ENCODE measurements at regions not wholly inside any gene's neighbourhood (a gene's known extent, or its start where the extent isn't known, plus 50 kb on each side); places are given as distances from the start of the nearest gene placed in this dataset.
"Not testable (repeated sequence)": the region's sequence is repeated elsewhere in the genome, so short reads cannot be mapped to it uniquely, and the experiment has no call there.

GRCh38 chr19:31445406-31445805 is 96.2 kb upstream of the TSHZ3 start:
- no peak for DNase-seq (ENCODE audit: low read depth in 3 of 3)

- no peak for DNase-seq (ENCODE audit: low read depth in 3 of 3)
Observed at GRCh38 chr19:31448221-31448657, 99.0 kb upstream of the TSHZ3 start.

GRCh38 chr19:31449379-31449778 is 100.1 kb upstream of the TSHZ3 start:
- DNase-seq (ENCODE audit: low read depth in 3 of 3) = no peak

GRCh38 chr19:31450696-31451095 is 101.5 kb upstream of the TSHZ3 start:
- DNase-seq (ENCODE audit: low read depth in 3 of 3) = no peak

GRCh38 chr19:31451686-31452330 is 102.6 kb upstream of the TSHZ3 start:
- no peak for DNase-seq (ENCODE audit: low read depth in 3 of 3)

GRCh38 chr19:31459430-31459829 is 110.2 kb upstream of the TSHZ3 start:
- DNase-seq (ENCODE audit: low read depth in 3 of 3) = no peak

- DNase-seq (ENCODE audit: low read depth in 3 of 3) = no peak
Observed at GRCh38 chr19:31461814-31462539, 112.7 kb upstream of the TSHZ3 start.

- no peak for DNase-seq (ENCODE audit: low read depth in 3 of 3)
Observed at GRCh38 chr19:31470229-31470939, 121.1 kb upstream of the TSHZ3 start.

GRCh38 chr19:31470952-31471351 is 121.7 kb upstream of the TSHZ3 start:
- DNase-seq (ENCODE audit: low read depth in 3 of 3) = no peak

- no peak for DNase-seq (ENCODE audit: low read depth in 3 of 3)
Observed at GRCh38 chr19:31478241-31478640, 129.0 kb upstream of the TSHZ3 start.

- no peak for DNase-seq (ENCODE audit: low read depth in 3 of 3)
Observed at GRCh38 chr19:31483226-31483857, 134.1 kb upstream of the TSHZ3 start.

GRCh38 chr19:31484858-31485410 is 135.7 kb upstream of the TSHZ3 start:
- not testable (repeated sequence) for DNase-seq (ENCODE audit: low read depth in 3 of 3)

- DNase-seq (ENCODE audit: low read depth in 3 of 3) = no peak
Observed at GRCh38 chr19:31485472-31485871, 136.2 kb upstream of the TSHZ3 start.

GRCh38 chr19:31491242-31491641 is 142.0 kb upstream of the TSHZ3 start:
- DNase-seq (ENCODE audit: low read depth in 3 of 3) = no peak

GRCh38 chr19:31492050-31492449 is 142.8 kb upstream of the TSHZ3 start:
- DNase-seq (ENCODE audit: low read depth in 3 of 3) = no peak

GRCh38 chr19:31496076-31496475 is 146.8 kb upstream of the TSHZ3 start:
- DNase-seq (ENCODE audit: low read depth in 3 of 3) = no peak

GRCh38 chr19:31497709-31498108 is 148.5 kb upstream of the TSHZ3 start:
- DNase-seq (ENCODE audit: low read depth in 3 of 3) = no peak

GRCh38 chr19:31498781-31499180 is 149.5 kb upstream of the TSHZ3 start:
- DNase-seq (ENCODE audit: low read depth in 3 of 3) = no peak

GRCh38 chr19:31499281-31500196 is 150.3 kb upstream of the TSHZ3 start:
- no peak for DNase-seq (ENCODE audit: low read depth in 3 of 3)

GRCh38 chr19:31500197-31500830 is 151.1 kb upstream of the TSHZ3 start:
- no peak for DNase-seq (ENCODE audit: low read depth in 3 of 3)
